GM19467 (cell line): ENCODE measurements at regions not wholly inside any gene's neighbourhood (a gene's known extent, or its start where the extent isn't known, plus 50 kb on each side); places are given as distances from the start of the nearest gene placed in this dataset.

ENCODE experiments used
- ATAC-seq: cut with Tn5 transposase; IDR thresholded peaks from one replicate; pipeline ENCODE4 v1.9.1; 2021; ENCODE audit warnings: mild to moderate bottlenecking, moderate library complexity; ENCODE audit not compliant: unreplicated experiment

DNA sequence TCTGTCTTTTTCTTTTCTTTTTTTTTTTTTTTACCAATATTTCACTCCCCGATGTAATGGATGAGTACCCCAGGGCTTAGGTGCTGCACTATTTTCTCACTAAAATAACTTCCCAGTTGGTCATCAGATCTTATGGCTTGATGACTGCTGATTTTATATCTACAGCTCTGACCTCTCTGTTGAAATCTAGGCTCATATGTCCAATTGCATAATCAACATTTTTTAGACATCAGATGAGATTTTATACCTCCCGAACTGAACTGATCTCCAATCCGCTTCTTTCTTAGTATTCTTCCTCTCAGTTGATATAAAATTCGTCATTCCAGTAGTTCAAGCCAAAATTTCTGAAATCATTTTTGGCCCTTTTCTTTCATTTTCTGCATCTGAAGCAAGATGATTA lies 1236.5 kb downstream of the SLC16A7 start:
- ATAC-seq, result no peak

DNA sequence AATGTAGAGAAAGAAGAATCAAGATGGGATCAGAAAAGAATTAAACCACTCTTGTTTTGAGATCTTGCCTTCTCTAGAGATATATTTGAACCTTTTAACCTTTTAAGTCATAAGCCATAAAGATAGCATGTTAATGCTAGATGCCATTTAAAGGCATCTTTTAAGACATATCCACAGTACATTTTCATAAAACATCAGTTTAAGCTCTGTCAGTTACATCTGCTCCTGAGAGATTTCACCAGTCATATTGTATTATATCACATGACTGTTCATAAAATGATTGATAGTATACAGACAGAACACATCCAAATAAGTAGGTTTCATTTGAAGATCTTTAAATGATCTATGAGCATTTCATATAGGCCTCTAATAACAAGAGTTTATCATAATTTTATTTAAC lies 1238.5 kb downstream of the SLC16A7 start:
- ATAC-seq, result no peak

DNA sequence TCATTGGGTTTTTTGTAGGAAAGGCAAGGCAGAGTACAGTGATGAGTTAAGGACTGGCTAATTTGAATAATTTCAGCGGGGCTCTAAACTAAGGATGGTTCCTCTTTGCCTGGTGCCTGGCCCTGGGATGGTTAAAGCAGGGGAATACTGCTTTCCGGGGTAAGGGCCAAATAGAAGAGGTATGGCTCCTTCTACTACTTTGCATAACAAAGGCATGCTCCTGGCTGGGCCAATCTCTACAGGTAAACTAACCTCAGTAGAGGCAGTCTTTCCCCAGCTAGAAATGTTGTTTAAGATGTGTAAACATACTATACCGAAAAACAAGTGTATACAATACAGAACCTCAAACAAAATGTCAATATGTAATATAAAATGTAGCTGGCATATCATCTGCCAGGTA lies 1239.0 kb downstream of the SLC16A7 start:
- no peak for ATAC-seq

DNA sequence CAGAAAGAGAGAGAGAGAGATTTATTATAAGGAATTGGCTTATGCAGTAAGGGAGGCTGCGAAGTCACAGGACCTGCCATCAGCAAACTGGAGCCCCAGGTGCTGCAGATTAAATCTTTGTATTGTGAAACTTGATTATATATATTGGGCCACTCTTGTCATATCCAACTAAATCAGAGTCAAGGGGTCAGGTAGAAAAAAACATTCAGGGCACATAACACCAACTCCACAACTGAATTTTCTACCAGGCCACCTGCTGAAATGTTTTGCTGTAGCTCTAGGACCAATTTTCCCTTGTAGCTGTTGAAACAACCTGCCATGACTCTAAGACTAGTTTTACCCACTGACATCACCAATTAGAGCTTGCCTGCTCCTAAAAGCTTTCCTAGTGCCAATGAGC lies 1240.8 kb downstream of the SLC16A7 start:
- no peak for ATAC-seq

DNA sequence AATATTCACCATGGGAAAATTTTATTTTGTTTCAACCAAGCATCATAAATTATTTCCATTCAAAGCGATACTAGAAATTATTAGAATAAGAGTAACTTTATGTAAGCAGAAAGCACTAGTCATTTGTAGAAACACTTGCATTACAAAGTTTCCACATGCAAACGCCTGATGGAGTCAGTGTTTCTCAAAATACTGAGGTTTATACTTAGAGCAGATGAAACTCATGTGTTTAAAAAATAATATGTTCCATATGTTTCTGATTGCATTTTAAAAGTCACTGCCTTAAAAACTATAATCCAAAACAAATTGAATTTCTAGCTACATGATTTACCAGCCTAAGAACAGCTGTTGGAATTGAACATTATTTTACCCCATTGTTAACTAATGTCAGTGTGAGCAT lies 1246.4 kb downstream of the SLC16A7 start:
- ATAC-seq, result no peak

DNA sequence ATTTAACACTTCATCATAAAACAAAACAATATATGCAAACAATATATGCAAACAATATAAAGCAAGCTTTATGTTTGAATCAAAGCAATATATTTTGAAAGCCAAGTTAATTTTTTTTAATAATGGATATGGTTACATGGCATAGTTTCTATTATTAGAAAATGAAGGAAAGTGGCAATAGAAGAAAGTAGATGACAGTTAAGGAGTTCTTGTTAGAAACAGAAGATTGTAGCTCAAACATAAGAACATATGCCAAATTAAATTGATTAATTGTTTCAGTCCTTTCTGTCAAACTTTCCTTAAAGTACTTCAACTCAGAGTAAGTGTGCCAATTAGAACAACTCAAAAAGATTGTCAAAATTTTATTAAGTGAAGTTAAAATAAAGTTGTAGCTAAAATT lies 1248.3 kb downstream of the SLC16A7 start:
- ATAC-seq, result no peak

DNA sequence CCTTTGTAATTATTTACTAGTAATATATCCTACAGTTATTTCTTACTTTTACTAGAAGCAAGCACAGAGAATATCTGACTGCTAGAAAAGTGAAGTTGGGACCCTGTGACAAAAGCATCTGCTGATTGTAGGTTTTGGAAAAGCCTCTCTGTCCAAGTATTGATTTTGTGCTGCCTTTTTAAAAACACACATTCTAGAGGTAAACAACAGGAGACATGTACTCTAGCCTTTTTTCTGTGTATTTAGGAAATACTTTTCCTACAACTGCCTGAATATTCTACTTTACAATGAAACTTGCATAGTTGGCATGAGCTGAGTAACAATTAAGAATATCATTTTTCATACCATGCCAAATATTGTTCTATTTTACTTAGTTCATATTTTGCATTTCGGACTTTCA lies 1249.0 kb downstream of the SLC16A7 start:
- ATAC-seq, result no peak

DNA sequence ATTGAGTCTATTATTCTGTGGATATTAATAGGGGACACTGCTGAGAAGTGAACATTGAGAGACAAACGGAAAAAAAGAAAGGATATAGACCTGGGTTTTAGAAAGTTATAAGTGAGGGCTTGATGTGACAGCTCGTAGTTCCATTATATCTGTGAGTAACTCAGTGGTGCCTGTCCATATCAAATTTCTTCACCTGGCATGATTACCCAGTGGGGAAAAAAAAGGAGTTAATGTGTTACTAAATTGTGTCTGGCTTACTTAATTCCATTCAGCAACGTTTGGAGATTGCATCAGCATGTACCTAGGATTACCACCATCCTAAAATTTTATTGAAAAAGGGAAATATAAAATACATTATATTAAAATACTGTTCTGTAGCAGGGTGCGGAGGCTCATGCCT lies 1249.9 kb downstream of the SLC16A7 start:
- no peak for ATAC-seq

DNA sequence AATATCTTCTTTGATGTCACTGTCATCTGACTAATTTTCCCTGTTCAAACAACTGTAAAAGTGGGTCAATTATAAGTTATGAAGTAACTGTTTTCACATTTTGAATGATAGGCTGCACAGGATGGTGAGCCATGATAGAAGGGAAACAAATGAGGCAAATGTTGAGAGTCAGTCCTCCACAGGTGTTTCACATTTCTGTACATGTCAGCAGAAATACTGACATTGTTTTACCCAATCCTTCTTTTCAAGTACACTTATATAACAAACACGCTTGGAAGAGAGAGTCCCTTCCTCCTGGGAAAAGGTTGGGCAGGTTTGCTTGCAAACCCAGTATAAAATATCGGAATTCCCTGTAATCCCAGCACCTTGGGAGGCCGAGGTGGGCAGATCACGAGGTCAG lies 1251.5 kb downstream of the SLC16A7 start:
- ATAC-seq, result no peak

DNA sequence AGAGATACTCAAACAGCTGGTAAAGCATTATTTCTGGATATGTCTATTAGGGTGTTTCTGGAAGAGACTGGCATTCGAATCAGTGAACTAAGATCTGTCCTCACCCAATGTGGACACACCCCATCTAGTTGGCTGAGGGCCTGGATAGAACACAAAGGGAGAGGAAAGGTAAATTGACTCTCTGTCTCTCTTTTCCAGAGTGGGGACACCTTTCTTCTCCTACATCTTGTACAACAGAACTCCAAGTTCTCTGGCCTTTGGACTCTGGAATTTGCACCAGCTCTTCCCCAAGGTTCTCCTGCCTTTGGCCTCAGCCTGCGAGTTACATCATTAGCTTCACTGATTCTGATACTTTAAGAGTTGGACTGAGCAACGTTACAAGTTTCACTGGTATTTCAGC lies 1253.9 kb downstream of the SLC16A7 start:
- no peak for ATAC-seq

DNA sequence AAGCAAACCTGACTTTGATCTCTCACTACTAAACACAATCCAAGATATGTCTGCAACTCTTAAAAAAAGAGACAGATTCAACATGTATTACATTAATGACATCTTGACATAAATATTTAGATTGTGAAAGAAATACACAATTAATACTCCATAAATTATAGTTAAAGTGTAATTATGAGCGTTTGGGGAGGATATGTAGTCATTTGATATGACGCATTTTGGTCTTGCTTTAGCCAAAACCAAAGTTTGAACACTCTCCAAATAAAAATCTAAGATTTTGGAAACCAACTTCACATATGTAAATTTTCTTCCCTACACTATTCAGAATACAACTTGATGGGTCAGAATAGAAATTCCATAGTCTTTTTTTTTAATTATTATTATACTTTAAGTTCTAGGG lies 1257.6 kb downstream of the SLC16A7 start:
- ATAC-seq, result no peak

DNA sequence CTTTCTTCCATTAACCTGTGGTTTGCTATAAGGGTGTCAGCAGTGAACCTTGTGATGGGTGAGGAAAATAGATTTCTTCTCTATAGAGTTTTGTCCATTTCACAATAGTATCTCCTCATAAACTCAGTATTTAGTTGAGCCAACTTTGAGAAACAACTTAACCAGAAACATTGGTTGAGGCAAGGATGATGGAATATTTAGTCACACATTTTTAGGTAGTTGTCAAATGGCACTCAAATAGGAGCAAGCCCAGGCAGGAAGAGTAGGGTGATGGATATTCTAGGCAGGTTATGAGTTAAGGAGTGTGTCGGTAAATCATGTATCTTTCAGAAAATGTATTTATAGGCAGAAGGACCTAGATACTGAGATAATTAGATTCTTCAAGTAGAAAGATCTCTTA lies 1267.6 kb downstream of the SLC16A7 start:
- ATAC-seq, result no peak

DNA sequence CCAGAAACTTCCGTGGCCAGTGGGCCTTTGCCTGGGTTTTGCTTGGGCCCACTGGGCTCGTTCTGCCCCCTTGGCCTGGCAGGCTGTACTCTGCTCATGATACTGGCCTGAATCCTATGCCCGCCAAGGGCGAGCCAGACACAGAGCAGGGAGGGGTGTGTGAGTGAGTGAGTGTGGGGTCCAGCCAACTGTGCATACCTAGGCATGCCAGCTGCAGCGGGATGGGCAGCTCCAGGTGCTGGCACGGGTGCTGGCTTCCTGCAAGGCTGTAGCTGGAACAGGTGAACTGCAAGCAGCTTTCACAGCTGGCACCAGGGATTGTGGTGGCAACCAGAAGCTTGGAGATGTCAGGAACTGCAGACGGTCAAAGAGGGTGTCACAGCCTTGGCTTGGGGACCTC lies 1276.4 kb downstream of the SLC16A7 start:
- ATAC-seq, result no peak

DNA sequence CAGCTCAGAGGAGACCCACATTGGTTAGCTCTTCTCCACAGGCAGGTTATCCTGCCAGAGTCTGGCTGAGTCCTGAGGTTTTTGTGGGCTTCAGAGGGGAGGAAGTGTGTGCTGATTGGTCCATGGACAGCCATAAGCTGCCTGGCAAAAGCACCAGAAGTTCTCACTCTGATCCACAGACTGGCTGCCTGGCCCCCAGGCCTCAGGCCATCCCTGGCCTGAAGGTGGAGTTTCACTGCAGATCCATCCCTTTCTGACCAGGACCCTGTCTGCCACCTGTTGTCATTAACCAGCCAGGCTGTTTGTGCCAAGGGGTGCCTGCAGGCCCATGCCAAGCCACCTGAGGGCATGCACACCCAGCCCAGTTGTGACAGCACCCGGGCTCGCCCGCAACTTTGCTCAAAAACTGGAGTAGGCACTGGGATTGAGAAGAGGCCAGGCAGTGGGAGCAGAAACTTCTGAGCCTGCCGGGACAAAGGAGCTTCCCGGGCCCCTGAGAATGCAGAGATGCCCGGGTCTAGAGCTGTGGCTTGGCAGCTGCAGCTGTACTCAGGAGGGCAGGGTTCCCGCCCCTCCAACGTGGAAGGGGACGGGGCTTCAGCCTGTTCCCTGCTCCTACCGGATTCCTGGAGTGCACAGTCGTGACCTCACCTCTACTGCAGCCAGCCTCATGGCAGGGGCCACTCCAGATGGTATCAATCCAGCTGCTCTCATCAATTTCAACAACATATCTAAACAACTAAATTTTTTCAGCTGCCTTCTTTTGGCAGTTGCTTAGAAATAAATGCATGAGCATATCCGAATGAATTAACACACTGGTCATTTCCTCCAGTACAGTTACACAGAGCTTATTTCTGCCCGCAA lies 1277.3 kb downstream of the SLC16A7 start:
- no peak for ATAC-seq

DNA sequence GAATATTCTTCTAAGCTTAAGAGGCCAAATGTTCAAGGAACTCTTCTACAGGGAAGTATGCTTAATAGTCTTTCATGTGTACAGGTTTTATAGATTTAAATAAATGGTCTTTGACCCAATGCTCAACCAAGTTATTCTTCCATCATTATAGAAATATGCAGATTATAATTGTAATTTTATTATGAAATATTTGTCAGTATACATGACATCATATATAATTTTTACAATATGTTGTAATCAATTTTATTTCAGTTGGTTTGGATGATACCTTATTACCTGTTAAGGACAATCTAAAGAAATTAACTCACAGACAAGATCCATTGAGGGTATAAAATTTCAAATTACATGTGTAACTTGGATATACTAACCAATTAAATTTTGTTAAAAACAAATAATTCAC lies 1278.3 kb downstream of the SLC16A7 start:
- no peak for ATAC-seq

DNA sequence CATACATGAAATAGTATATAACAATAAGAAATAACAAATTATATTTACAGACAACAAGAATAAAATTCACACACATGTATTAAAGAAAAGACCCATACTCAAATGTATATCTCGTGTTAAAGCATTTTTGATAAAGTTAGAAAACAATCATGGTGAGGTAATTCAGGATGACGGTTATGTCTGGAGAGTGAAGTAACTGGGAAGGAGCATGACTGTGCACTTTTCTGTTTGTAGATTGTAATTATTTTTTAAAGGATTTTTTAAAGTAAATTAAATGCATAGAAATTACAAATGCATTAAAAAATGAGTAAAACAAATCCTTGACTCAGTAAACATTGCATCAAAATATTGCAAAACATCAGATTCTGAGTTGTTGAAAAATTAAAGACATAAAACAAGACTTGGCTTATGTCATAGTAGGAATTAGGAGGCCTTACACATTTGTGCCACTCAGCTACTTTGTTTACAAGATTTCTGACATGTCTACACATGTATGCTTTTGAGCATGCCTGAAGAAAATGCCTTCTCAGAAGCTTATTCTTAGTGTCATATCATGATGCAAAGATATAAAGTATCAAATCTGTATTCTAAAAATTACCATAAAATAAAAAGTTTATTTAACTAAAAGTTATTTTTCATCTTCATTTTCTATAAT lies 1325.1 kb downstream of the SLC16A7 start:
- no peak for ATAC-seq

DNA sequence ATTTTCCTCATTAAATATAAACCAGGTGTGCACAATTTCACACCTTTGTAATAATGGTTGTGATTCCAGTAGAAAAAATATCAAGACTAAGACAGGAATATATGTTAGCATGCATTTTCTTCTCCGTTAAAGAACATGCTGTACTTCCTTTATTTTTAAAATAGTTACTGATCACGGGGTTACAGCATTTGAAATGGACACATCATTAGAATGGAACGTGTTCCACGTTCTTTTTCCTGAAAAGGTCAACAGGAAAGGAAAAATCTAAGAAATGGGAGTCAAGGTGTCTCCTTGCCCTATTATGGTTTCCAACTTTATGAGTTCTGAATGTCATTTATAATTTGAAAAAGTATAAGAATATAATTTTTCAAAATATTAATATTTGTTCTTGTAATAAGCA lies 1325.7 kb downstream of the SLC16A7 start:
- no peak for ATAC-seq

DNA sequence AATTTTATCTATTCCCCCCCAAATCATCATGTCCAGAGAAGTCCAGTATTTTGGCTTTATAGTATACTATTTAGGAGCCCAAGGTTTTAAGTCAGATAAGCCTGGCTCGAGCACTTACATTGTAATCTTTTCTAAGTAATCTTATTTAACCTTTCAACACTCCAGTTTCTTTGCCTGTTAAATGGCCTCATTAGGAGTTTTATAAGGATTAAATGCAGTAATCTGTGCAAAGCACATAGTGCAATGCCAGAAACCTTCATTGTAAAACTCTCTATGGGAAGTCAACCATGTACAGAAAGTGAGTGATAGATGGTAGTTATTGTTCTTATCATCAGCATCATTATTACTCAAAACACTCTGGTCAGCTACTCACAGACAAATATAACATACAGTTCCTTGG lies 1330.4 kb downstream of the SLC16A7 start:
- no peak for ATAC-seq

DNA sequence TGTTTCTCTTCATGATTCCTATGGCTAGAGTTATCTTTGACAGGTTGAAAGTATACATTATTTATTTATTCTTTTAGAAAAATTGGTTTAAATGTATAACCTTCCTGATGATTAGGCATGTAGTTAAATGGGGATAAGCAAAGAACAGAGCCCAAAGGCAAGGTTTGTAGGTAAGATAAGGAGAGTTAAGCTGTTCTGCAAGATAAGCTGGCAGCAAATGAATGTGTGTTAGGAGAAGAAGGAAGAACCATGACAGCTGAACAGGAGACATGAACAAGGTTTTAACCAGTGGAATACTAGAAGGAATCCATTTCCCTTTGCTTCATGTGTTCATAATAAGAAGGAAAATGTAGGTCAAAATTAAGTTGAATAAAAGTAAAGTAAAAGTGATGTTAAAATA lies 1330.1 kb upstream of the USP15 start:
- ATAC-seq, result no peak

DNA sequence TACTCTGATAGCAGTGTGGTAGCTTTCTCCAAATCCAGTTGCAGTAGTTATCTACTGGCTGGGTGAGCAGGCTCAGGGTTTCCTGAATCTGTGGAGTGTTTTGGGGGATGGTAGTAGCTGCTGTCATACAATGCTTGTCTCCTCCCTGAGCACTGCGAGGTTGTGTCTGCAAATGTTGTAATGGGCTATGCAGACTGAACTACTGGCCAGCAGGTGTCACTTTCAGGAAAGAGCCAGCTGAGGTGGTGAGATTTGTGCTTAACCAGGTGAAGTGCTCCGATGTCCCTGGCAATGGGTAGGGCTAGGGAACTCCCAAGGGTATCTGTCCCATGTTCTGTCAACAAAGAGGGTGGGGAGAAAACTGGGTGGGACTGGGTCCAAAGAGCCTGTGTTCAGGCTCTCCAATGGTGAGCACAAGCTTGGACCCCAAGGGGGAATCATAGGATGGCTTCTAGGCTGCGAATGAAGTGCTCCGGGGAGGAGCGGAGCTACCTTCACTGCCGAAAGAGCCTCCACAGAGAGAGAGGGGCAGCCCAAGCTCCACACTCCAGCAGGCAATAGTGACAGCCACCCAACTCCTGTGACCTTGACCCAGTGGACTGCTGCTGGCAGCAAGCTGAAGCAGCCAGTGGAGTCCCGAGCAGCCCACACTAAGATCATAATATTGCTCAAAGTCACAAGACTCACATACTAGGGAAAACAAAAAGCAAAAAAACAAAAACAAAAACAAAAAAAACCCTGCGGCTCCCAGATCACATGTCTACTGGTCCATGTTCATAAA lies 1324.0 kb upstream of the USP15 start:
- ATAC-seq, result no peak

DNA sequence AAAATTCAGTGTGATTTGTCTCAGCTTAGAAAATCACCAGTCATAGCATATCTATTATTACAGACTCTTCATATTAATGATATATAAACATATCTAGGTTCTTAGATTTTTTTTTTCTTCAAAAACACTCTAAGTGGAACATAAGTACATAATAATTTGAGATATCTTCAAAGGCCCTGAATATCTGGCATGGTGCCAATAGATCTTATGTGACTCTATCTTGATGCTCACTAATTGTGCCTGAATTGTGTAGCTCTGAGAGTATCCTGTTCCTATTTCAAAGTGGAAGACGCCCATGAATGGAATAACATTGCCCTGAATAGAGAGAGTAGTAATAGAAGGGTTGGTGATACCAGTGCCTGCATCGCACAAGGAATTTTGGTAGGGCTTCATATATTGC lies 1312.7 kb upstream of the USP15 start:
- no peak for ATAC-seq

DNA sequence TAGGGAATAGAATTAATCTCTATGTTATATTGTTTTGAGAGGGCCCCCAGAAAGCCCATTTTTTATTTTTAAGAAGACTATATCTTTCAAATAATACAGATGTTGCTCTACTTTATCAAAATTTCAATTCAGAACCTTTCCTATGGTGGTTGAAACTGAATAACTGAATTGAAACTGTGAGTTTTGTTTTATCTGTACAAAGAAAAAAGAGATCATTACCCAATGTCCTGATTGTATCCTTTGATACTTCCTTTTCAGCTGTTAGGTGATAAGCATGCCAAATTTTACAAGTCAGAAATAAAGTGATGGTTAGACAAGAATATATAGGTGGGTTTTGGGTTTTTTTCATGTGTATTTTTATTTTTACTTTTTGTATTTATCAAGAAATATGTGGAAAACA lies 1293.1 kb upstream of the USP15 start:
- ATAC-seq, result no peak
